Activated CD8-positive, alpha-beta memory T cell treated with anti-CD3 and anti-CD28 coated beads for 24 hours (primary cell): ENCODE measurements at regions not wholly inside any gene's neighbourhood (a gene's known extent, or its start where the extent isn't known, plus 50 kb on each side); places are given as distances from the start of the nearest gene placed in this dataset.

Experiments
- DNase-seq: peaks from one replicate; pipeline ENCODE4 v3.0.0-alpha.2; 2020

GRCh38 chr5:116686438-116686837 is 111.8 kb upstream of the SEMA6A start:
- no peak for DNase-seq

- DNase-seq = no peak
Measured at GRCh38 chr5:116685931-116686330, 111.3 kb upstream of the SEMA6A start.

- DNase-seq = no peak
Measured at GRCh38 chr5:116685069-116685468, 110.4 kb upstream of the SEMA6A start.

GRCh38 chr5:116681334-116682013 is 106.9 kb upstream of the SEMA6A start:
- no peak for DNase-seq

- no peak for DNase-seq
Measured at GRCh38 chr5:116675626-116675910, 100.9 kb upstream of the SEMA6A start.

- no peak for DNase-seq
Measured at GRCh38 chr5:116674881-116675625, 100.4 kb upstream of the SEMA6A start.

GRCh38 chr5:116673453-116673852 is 98.8 kb upstream of the SEMA6A start:
- no peak for DNase-seq

GRCh38 chr5:116672203-116672602 is 97.6 kb upstream of the SEMA6A start:
- no peak for DNase-seq

GRCh38 chr5:116671211-116671736 is 96.7 kb upstream of the SEMA6A start:
- DNase-seq = no peak

GRCh38 chr5:116669261-116670031 is 94.8 kb upstream of the SEMA6A start:
- DNase-seq = no peak

GRCh38 chr5:116668390-116668789 is 93.8 kb upstream of the SEMA6A start:
- no peak for DNase-seq

GRCh38 chr5:116666901-116667300 is 92.3 kb upstream of the SEMA6A start:
- DNase-seq = no peak

GRCh38 chr5:116664988-116665387 is 90.4 kb upstream of the SEMA6A start:
- DNase-seq = no peak

- DNase-seq = no peak
Measured at GRCh38 chr5:116663081-116663480, 88.5 kb upstream of the SEMA6A start.

GRCh38 chr5:116661419-116661818 is 86.8 kb upstream of the SEMA6A start:
- DNase-seq = no peak

GRCh38 chr5:116660929-116661328 is 86.3 kb upstream of the SEMA6A start:
- no peak for DNase-seq

- DNase-seq = no peak
Measured at GRCh38 chr5:116658830-116659229, 84.2 kb upstream of the SEMA6A start.

- DNase-seq = no peak
Measured at GRCh38 chr5:116658141-116658540, 83.5 kb upstream of the SEMA6A start.

GRCh38 chr5:116655431-116655830 is 80.8 kb upstream of the SEMA6A start:
- DNase-seq = no peak

GRCh38 chr5:116654925-116655324 is 80.3 kb upstream of the SEMA6A start:
- no peak for DNase-seq

- DNase-seq = no peak
Measured at GRCh38 chr5:116652903-116653302, 78.3 kb upstream of the SEMA6A start.

- no peak for DNase-seq
Measured at GRCh38 chr5:116652196-116652729, 77.6 kb upstream of the SEMA6A start.

GRCh38 chr5:116651653-116652052 is 77.0 kb upstream of the SEMA6A start:
- no peak for DNase-seq

- no peak for DNase-seq
Measured at GRCh38 chr5:116650964-116651363, 76.3 kb upstream of the SEMA6A start.
